GM18498 (cell line): ENCODE measurements at regions not wholly inside any gene's neighbourhood (a gene's known extent, or its start where the extent isn't known, plus 50 kb on each side); places are given as distances from the start of the nearest gene placed in this dataset.

Source experiments
- ATAC-seq: cut with Tn5 transposase; IDR thresholded peaks from one replicate; pipeline ENCODE4 v1.9.1; 2021; ENCODE audit warnings: mild to moderate bottlenecking, moderate library complexity; ENCODE audit not compliant: unreplicated experiment

DNA sequence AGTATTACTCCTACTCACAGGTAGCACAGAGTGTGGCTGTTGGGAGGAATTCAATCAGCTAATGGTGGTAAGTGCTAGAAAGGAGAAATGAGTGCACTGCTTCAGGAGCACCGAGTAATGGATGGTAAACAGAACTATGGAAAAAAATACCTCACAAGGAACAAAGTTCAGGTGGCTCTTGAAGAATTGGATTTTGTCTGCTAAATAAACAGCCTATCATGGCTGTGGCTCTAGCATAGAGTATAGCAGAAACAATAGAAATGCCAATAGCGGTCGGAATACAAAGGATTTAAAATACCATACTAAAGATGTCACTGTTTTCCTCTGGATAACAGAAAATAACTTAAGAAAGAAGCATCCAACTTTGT lies 482.5 kb downstream of the NUP35 start:
- no peak for ATAC-seq

- ATAC-seq, result no peak
Measured at GRCh38 chr2:183607995-183608394, 483.8 kb downstream of the NUP35 start.

GRCh38 chr2:183608747-183609146 lies 484.5 kb downstream of the NUP35 start:
- ATAC-seq, result no peak

DNA sequence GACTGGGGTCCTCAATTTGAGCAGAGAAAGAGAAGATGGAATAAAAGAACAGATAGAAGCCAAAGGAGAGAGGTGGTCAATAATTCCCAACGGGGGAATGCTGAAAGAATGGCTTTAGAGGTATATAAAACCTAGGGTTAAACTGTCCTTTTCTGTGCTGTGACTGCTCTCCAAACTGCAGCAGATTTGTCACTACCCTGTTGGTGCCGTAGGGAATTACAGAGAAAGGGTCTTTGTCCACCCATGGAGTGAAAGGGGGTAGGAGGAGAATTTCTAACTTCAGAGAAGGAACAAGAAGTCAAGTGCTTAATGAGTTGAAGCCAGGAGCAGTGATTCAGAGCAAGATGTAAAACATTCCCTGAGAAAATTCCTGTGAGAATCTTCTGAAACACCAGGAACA lies 486.5 kb downstream of the NUP35 start:
- ATAC-seq, result no peak

GRCh38 chr2:183614799-183615435 lies 490.7 kb downstream of the NUP35 start:
- no peak for ATAC-seq

DNA sequence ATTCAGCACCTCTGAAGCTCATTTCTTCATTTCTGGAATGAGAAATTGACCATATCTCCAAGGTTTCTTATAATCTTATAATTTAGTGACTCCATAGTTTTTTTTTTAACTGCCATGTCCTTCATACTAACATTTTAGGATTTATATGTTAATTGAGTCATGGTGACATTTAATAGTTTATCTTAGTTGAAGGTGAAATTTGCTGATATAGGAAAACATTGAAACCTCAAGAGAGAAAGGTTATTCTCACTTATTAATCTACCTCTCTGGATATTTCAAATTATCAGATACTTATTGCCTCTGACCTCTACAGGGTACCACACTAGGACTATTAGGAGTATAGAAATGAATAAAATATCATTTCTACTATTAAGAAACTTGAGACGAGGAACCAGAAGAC lies 499.0 kb downstream of the NUP35 start:
- ATAC-seq, result no peak

DNA sequence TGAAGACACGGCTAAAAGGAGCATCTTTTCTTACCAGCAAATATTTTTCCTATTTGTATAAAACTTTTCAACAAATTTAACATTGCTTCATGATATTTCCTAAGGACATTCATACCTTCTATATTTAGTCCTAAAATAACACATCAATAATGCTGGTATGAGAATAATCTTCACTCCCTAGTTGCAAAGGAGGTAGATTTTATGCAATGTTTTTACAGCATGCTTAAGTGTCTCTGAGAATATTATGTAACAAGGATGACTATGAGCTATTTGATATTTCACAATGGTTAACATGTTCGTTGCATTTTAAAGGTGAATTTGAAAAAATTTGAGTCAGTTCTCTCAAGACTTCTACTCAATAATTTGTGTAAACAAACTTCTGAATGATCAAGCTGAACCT lies 506.7 kb downstream of the NUP35 start:
- ATAC-seq, result no peak

DNA sequence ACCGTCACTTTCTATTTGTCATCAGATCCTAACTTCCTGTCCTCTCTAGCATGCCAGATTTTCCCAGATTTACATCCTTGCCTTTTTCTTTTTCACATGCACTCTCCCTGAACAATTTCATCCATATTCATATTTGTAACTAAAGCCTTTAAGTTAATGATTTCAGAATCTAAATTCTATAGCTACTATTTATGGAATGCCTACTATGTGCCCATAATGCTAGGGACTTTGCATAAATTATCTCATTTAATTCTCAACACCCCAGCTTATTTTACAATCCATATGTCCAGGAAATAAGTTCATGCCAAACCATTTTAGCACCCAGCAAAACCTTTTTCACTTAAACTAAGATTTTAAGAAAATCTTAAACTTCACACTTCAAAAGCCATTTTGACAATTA lies 531.9 kb downstream of the NUP35 start:
- ATAC-seq, result no peak

GRCh38 chr2:183665425-183665824 lies 541.2 kb downstream of the NUP35 start:
- no peak for ATAC-seq

- ATAC-seq, result no peak
Measured at GRCh38 chr2:183666031-183666430, 541.8 kb downstream of the NUP35 start.

DNA sequence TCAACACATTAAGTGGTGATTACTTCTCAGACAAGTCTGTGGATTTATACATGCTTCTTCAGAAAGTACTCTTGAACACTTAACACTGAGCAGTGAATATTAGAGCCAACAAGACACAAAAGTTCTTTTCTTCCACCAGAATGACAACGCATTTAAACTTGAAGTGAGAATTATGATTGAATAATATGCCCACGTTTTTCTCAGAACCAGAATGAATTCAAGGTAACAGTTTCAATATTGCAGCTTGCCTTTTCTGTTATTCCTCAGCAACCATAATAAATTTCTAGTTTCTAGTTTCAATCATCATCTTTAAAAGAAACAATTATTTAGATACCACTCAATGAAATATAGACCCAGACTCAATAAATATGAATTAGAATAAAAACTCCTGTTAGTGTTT lies 547.0 kb downstream of the NUP35 start:
- no peak for ATAC-seq

DNA sequence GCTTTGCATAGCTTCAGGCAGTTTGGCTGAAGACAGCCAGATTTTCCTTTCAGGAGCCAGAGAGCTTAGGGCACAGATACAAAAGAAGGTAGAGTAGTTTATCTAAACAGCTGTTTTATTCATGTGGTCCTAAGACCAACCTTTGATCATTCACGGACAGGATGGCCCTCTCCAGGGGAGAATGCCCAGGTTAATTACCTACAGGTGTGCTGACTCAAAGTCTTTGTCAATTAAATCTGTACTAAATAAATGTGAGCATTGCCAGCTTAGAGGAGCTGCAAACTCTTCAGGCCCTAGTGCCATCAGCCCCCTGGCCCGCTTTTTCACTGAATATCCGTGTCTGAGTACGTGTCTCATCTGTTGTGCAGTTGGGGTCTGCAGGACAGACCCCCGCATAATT lies 554.7 kb downstream of the NUP35 start:
- ATAC-seq, result no peak

- no peak for ATAC-seq
Measured at GRCh38 chr2:183680573-183680972, 556.3 kb downstream of the NUP35 start.

DNA sequence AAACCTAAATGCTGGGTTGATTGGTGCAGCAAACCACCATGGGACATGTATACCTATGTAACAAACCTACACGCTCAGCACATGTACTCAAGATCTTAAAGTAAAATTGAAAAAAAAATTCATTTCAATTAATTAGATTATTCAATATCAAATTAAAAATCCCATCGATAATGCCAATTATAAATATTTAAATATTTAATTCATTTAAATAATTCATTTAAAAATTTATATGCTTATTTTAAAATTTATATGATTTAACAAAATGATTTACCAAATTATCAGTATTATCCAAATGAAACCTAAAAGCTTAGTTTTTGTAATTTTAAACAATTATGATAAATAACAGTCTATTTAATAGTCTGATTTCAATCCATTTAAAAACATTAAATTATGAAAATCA lies 560.4 kb downstream of the NUP35 start:
- no peak for ATAC-seq

- ATAC-seq, result no peak
Measured at GRCh38 chr2:183696028-183696427, 571.8 kb downstream of the NUP35 start.

GRCh38 chr2:183709829-183710228 lies 585.6 kb downstream of the NUP35 start:
- no peak for ATAC-seq

DNA sequence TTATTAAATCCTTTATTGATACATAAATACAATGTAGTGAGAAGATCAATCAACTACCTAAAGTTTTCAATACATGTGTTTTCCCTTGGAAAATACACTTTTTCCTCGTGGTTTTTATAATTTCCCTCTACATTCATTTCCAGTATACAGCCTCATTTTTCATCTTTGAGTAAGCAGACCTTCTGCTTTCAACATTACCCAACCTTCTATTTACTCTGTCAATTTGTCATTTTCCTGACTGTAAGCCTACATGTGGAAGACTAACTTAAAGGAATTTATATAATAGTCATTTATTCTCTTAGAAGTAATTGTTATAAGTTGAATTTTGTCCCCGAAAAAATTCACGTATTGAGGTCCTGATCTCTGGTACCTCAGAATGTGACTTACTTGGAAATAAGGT lies 594.0 kb downstream of the NUP35 start:
- ATAC-seq, result no peak

GRCh38 chr2:183723278-183723677 lies 599.0 kb downstream of the NUP35 start:
- ATAC-seq, result no peak

DNA sequence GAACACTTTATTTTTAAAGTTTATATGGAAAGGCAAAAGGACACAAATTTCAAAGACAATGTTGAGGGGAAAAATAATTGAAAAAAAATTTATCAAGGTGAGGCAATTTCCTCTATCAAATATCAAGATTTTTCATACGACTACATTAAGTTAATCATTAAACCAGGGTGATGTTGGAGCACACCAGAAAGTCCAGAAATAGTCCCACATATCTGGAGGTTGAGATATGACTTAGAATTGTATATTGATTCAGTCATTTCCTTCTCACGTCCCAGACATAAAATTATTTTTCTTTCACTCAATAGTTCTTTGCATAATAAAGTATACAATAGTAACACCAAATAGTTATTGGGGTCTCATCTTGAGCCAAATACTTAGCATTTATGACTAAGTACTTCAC lies 605.1 kb downstream of the NUP35 start:
- no peak for ATAC-seq

- no peak for ATAC-seq
Measured at GRCh38 chr2:183740241-183740640, 616.0 kb downstream of the NUP35 start.

- ATAC-seq, result no peak
Measured at GRCh38 chr2:183752571-183752970, 628.3 kb downstream of the NUP35 start.

GRCh38 chr2:183759033-183759432 lies 634.8 kb downstream of the NUP35 start:
- ATAC-seq, result no peak

DNA sequence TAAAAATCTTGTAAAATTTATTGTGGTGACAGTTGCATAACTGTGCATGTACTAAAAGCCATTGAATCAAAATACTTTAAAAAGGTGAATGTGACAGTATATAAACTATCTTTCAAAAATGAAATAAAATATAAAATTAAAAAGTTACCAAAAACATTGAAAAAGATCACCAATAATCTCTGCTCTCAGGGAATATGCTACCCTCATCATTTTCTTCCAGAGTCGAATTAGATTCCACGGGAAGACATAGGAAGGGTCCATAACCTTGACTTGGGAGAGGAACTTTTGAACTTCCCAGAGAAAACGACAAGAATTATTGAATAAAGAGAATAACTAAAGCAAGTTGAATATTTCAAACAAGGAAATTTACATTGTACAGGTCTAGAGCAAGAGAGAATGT lies 649.5 kb downstream of the NUP35 start:
- no peak for ATAC-seq

- no peak for ATAC-seq
Measured at GRCh38 chr2:183780072-183780471, 655.8 kb downstream of the NUP35 start.
